Natural killer cell (primary cell): ENCODE measurements at regions not wholly inside any gene's neighbourhood (a gene's known extent, or its start where the extent isn't known, plus 50 kb on each side); places are given as distances from the start of the nearest gene placed in this dataset.

Experiments used
- ATAC-seq, 3 donors: fragments of 150-1000 bp in 2 of 3; fragments of 200-7000 bp in 1 of 3; cut with Tn5 transposase; 1 replicate in 1 of 3; 2 replicates in 2 of 3; pipeline ENCODE4 v1.10.0; 2021; ENCODE audit warnings: mild to moderate bottlenecking in 2 of 3, moderate library complexity in 2 of 3
- DNase-seq, 2 donors: peaks; one replicate each; pipeline versions ENCODE4 v3.0.0 to v3.0.0-alpha.2; 2013 to 2021; ENCODE audit warnings: mixed read lengths in 1 of 2
- H3K27ac ChIP-seq: one replicate; pipeline ENCODE4 v1.5.1; 2013; ENCODE audit warnings: mild to moderate bottlenecking, low read length
- H3K27me3 ChIP-seq: one replicate; pipeline ENCODE4 v1.6.1; 2013; ENCODE audit warnings: low read length; ENCODE audit not compliant: control insufficient read depth, insufficient read depth
- H3K36me3 ChIP-seq: one replicate; pipeline ENCODE4 v1.6.1; 2013; ENCODE audit warnings: low read length; ENCODE audit not compliant: control insufficient read depth, insufficient read depth
- H3K4me1 ChIP-seq: one replicate; pipeline ENCODE4 v1.6.1; 2013; ENCODE audit warnings: low read length; ENCODE audit not compliant: control insufficient read depth, insufficient read depth
- H3K4me3 ChIP-seq: one replicate; pipeline ENCODE4 v1.5.1; 2013; ENCODE audit warnings: low read length
- H3K9me3 ChIP-seq: one replicate; pipeline ENCODE4 v1.6.1; 2013; ENCODE audit warnings: low read length; ENCODE audit not compliant: control insufficient read depth, insufficient read depth
- H3K27ac Mint-ChIP-seq, 2 donors: one replicate each; pipeline ENCODE4 v1.8.0; 2022; ENCODE audit warnings: mild to moderate bottlenecking in 2 of 2, mixed read lengths in 2 of 2, moderate library complexity in 1 of 2
- H3K27me3 Mint-ChIP-seq, 2 donors: one replicate each; pipeline ENCODE4 v1.8.0; 2022; ENCODE audit warnings: low read depth in 2 of 2, mixed read lengths in 2 of 2
- H3K36me3 Mint-ChIP-seq: one replicate; pipeline ENCODE4 v1.8.0; 2022; ENCODE audit warnings: mixed read lengths
- H3K4me1 Mint-ChIP-seq, 2 donors: one replicate each; pipeline ENCODE4 v1.8.0; 2022; ENCODE audit warnings: mixed read lengths in 2 of 2
- H3K4me3 Mint-ChIP-seq: one replicate; pipeline ENCODE4 v1.8.0; 2022; ENCODE audit warnings: mild to moderate bottlenecking, moderate library complexity, mixed read lengths
- H3K9me3 Mint-ChIP-seq, 2 donors: one replicate each; pipeline ENCODE4 v1.8.0; 2022; ENCODE audit warnings: mixed read lengths in 2 of 2
- WGBS: methylation state at CpG from one replicate; pipeline ENCODE4 v1.1.7; 2013; ENCODE audit warnings: missing lambda C conversion rate; ENCODE audit not compliant: insufficient coverage; 5-methylcytosine and 5-hydroxymethylcytosine counted together
- intact Hi-C: fragments of 100-400 bp; cut with micrococcal nuclease; formaldehyde crosslinking; loops from one replicate; pipeline ENCODE4 v1.14.2; 2022
- TF ChIP-seq, protein P1 (sequence below): fragments of 200-600 bp; IDR thresholded peaks from one replicate; pipeline ENCODE4 v1.8.0; 2022; ENCODE audit warnings: antibody characterized with exemption

DNA sequence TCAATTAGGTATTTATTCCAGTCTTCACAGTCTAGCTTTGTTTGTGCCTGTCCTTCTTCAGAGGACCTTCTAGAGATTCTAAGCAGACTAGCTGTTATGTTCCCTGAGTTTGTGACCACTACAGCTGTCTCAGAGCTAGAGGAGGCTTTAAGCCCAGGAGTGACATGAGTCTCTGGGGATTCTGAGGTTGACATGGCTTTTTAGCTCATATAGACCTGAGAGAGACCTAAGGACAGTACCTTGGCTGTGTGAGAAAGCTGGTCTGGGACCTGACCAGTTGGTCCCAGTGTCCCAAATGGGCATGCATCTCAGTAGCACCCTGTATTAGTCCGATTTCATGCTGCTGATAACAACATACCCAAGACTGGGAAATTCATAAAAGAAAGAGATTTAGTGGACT is 330.2 kb downstream of the DIPK2A start:
- Mint-ChIP-seq H3K27ac (no peak overlapping the region), H3K4me3 (no peak overlapping the region), H3K36me3 (no peaks in the 10 kb centered on the region), H3K27me3 (no peaks in the 10 kb centered on the region), H3K4me1 (no peaks in the 10 kb centered on the region), H3K9me3 (peaks cover 2% of the 10 kb centered on the region in 2 donors)
- Histone ChIP-seq H3K9me3 (no peaks in the 10 kb centered on the region), H3K27ac (no peak overlapping the region), H3K36me3 (no peaks in the 10 kb centered on the region), H3K27me3 (no peaks in the 10 kb centered on the region), H3K4me3 (no peak overlapping the region), H3K4me1 (no peaks in the 10 kb centered on the region)
- WGBS = no CpG with 5 or more reads among the region's 1 CpG
- intact Hi-C loops = no loop called here
- no peak for ATAC-seq
- TF ChIP-seq, protein P1, sequence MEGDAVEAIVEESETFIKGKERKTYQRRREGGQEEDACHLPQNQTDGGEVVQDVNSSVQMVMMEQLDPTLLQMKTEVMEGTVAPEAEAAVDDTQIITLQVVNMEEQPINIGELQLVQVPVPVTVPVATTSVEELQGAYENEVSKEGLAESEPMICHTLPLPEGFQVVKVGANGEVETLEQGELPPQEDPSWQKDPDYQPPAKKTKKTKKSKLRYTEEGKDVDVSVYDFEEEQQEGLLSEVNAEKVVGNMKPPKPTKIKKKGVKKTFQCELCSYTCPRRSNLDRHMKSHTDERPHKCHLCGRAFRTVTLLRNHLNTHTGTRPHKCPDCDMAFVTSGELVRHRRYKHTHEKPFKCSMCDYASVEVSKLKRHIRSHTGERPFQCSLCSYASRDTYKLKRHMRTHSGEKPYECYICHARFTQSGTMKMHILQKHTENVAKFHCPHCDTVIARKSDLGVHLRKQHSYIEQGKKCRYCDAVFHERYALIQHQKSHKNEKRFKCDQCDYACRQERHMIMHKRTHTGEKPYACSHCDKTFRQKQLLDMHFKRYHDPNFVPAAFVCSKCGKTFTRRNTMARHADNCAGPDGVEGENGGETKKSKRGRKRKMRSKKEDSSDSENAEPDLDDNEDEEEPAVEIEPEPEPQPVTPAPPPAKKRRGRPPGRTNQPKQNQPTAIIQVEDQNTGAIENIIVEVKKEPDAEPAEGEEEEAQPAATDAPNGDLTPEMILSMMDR = no peak
- DNase-seq = no peak

DNA sequence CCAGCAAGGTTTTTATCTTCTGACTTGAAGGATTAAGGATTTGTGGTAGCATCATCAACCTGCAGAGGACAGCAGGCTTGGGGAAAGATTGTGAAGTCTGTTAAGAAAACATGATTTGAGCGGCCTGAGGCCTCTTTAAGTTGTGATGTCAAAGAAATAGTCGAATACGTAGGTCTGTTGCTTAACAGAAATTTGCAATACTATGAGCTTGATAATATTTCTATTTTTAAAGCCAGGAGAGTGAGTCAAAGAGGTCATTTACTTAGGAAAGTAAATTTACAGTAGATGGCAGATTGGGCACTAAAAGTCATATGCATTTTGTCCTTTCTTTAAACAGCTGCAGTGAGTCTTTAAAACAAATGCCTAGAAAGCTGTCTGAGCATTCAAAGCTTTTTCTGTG is 336.3 kb downstream of the DIPK2A start:
- TF ChIP-seq, protein P1 = no peak
- Mint-ChIP-seq H3K27me3 (no peaks in the 10 kb centered on the region), H3K27ac (no peak overlapping the region), H3K36me3 (no peaks in the 10 kb centered on the region), H3K4me1 (peaks cover 9 to 10% of the 10 kb centered on the region in 2 donors), H3K4me3 (no peak overlapping the region), H3K9me3 (no peaks in the 10 kb centered on the region)
- 97% methylated on average over 3 of the region's 3 CpGs for WGBS
- no peaks in the 10 kb centered on the region for H3K27me3 ChIP-seq
- intact Hi-C loops = no loop called here
- H3K4me1 ChIP-seq = peaks cover 2% of the 10 kb centered on the region
- H3K4me3 ChIP-seq = no peak overlapping the region
- H3K9me3 ChIP-seq = no peaks in the 10 kb centered on the region
- DNase-seq (no peak), ATAC-seq (no peak)
- no peak overlapping the region for H3K27ac ChIP-seq
- no peaks in the 10 kb centered on the region for H3K36me3 ChIP-seq

- DNase-seq (no peak), ATAC-seq (no peak)
- no peaks in the 10 kb centered on the region for H3K9me3 Mint-ChIP-seq
- Histone ChIP-seq H3K27me3 (no peaks in the 10 kb centered on the region), H3K4me1 (peaks cover 2% of the 10 kb centered on the region), H3K36me3 (no peaks in the 10 kb centered on the region), H3K9me3 (no peaks in the 10 kb centered on the region), H3K27ac (no peak overlapping the region), H3K4me3 (no peak overlapping the region)
- H3K27ac Mint-ChIP-seq = no peak overlapping the region
- H3K4me3 Mint-ChIP-seq = no peak overlapping the region
- H3K4me1 Mint-ChIP-seq = peaks cover 9 to 10% of the 10 kb centered on the region in 2 donors
- WGBS = 83% methylated on average over 1 of the region's 3 CpGs
- no peaks in the 10 kb centered on the region for H3K36me3 Mint-ChIP-seq
- no peaks in the 10 kb centered on the region for H3K27me3 Mint-ChIP-seq
- intact Hi-C loops = no loop called here
- TF ChIP-seq, protein P1 = no peak
These were observed 336.8 kb downstream of the DIPK2A start for GRCh38 chr3:144308396-144308795.

- H3K27me3 ChIP-seq = no peaks in the 10 kb centered on the region
- peaks cover 2% of the 10 kb centered on the region for H3K4me1 ChIP-seq
- TF ChIP-seq, protein P1 = no peak
- no CpG with 5 or more reads among the region's 3 CpGs for WGBS
- no peaks in the 10 kb centered on the region for H3K9me3 ChIP-seq
- H3K27ac Mint-ChIP-seq = no peak overlapping the region
- H3K4me1 Mint-ChIP-seq = peaks cover 9 to 10% of the 10 kb centered on the region in 2 donors
- no peaks in the 10 kb centered on the region for H3K9me3 Mint-ChIP-seq
- peaks cover 0 to 6% of the 10 kb centered on the region in 2 donors for H3K27me3 Mint-ChIP-seq
- no peaks in the 10 kb centered on the region for H3K36me3 ChIP-seq
- intact Hi-C loops = no loop called here
- no peak for ATAC-seq
- no peak overlapping the region for H3K4me3 Mint-ChIP-seq
- no peak overlapping the region for H3K27ac ChIP-seq
- H3K36me3 Mint-ChIP-seq = no peaks in the 10 kb centered on the region
- DNase-seq = no peak
- H3K4me3 ChIP-seq = no peak overlapping the region
These were observed 341.1 kb downstream of the DIPK2A start for GRCh38 chr3:144312702-144313101.
